LNCaP clone FGC (cell line): ENCODE measurements at regions not wholly inside any gene's neighbourhood (a gene's known extent, or its start where the extent isn't known, plus 50 kb on each side); places are given as distances from the start of the nearest gene placed in this dataset.

Source experiments
- DNase-seq: peaks from one replicate; pipeline ENCODE4 v3.0.0-alpha.2; 2011; ENCODE audit warnings: low read depth
- H3K4me3 ChIP-seq: 2 replicates; pipeline ENCODE4 v1.5.1; 2011; ENCODE audit warnings: mild to moderate bottlenecking, low read depth, low read length, control low read depth
- TF ChIP-seq, protein P1 (sequence below): IDR thresholded peaks from 2 replicates; pipeline ENCODE4 v1.5.1; 2012; ENCODE audit warnings: mild to moderate bottlenecking; ENCODE audit not compliant: control insufficient read depth, insufficient read depth; ENCODE audit errors: extremely low read depth

- TF ChIP-seq, protein P1, sequence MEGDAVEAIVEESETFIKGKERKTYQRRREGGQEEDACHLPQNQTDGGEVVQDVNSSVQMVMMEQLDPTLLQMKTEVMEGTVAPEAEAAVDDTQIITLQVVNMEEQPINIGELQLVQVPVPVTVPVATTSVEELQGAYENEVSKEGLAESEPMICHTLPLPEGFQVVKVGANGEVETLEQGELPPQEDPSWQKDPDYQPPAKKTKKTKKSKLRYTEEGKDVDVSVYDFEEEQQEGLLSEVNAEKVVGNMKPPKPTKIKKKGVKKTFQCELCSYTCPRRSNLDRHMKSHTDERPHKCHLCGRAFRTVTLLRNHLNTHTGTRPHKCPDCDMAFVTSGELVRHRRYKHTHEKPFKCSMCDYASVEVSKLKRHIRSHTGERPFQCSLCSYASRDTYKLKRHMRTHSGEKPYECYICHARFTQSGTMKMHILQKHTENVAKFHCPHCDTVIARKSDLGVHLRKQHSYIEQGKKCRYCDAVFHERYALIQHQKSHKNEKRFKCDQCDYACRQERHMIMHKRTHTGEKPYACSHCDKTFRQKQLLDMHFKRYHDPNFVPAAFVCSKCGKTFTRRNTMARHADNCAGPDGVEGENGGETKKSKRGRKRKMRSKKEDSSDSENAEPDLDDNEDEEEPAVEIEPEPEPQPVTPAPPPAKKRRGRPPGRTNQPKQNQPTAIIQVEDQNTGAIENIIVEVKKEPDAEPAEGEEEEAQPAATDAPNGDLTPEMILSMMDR: no peak
- H3K4me3 ChIP-seq: no peak overlapping the region
Measured at GRCh38 chr2:76310894-76311633, 600.3 kb upstream of the GCFC2 start.

GRCh38 chr2:76307495-76307894 is 596.8 kb upstream of the GCFC2 start:
- DNase-seq: no peak
- TF ChIP-seq, protein P1: no peak
- no peak overlapping the region for H3K4me3 ChIP-seq

More at GRCh38 chr2:76310894-76311633, 600.3 kb upstream of the GCFC2 start:
- no peak for DNase-seq

DNA sequence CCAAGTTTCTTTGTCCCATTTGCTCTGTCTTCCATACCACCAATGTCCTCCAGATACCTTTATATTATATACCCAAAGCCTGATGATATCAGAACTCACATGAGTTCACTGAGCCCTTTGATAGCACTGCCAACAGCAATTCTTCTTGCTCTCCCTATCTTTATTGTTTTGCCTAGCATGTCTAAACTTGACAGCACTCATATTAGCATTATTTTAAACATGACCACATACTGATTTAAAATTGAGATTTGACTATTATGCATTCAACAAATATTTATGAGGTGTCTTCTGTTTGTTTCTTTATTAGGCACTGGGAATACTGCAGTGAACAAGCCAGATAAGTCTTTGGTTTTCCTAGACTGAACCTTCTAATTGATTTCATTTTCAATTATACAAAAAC is 587.3 kb upstream of the GCFC2 start:
- TF ChIP-seq, protein P1: no peak
- DNase-seq: no peak
- no peak overlapping the region for H3K4me3 ChIP-seq

DNA sequence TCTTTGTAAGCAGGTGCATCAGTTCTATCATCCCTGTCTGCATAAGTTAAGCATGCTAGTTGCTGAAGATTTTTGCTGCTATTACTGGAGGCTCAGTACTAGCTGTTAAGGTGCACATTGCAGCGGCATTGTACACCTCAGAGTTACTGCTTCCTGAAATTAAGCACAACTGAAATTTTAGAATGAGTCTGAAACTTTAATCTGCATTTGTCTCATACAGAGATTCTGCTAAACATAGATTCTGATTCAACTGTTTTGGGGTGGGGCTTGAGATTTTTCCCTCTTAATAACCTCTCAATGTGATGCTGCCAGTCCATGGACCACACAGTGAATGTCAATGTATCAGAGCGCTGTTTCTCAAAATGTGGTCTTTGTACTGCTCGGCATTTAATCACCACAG is 585.7 kb upstream of the GCFC2 start:
- TF ChIP-seq, protein P1: no peak
- no peak overlapping the region for H3K4me3 ChIP-seq
- no peak for DNase-seq

DNA sequence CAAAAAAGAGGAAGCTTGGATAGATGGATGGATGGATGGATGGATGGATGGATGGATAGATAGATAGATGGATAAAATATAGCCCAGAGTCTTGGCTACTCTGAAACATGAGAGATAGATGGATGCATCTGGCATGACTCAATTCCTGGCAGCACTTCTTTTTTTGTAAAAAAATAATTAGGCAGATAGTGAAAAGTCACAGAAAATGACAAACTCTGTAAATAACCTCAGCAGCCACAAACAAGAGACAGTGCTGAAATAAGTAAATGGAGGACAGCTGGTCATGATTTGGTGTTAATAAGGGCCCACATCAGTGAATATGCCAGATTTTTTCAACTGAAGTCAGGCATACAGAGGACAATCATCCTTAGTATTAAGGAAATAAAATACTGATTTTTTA is 585.0 kb upstream of the GCFC2 start:
- DNase-seq: no peak
- TF ChIP-seq, protein P1: no peak
- H3K4me3 ChIP-seq: no peak overlapping the region

DNA sequence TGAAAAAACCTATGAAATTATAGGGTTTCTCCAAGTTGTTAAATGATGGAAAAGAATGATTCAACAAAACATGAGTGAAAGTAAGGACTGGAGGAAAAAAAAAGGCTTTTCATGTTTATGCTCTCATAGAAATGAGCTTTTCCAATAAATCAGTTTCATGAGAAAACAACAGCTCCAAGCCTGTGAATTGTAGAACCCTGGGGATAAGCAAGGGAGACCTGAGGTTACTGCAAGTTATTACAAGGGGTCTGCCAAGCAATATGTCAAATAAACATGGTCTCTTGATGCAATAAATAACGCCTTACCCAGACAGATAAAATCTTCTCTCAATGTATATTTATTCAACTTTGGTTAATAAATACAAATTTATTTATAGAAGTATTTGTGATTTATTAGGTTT is 577.9 kb upstream of the GCFC2 start:
- H3K4me3 ChIP-seq: no peak overlapping the region
- DNase-seq: no peak
- TF ChIP-seq, protein P1: no peak

DNA sequence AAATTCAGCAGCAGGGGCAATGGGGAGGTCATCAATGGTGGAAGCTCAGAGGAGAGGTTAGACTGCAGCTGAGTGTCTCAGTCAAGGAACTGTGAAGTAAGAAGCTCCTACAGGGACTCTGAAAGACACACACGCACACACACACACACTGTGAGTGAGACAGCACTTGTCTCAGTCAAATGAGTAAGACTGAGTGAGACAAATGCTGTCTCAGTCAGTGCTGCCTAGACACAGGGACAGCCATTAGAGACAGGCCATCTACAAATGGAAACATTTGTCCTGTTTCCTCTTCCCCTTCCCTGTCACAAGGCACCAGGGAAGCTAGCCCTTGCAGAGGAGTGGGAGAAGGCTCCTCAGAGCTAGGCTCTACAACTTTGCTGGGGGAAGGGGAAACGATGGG is 577.4 kb upstream of the GCFC2 start:
- TF ChIP-seq, protein P1: no peak
- DNase-seq: no peak
- no peak overlapping the region for H3K4me3 ChIP-seq
